SK-N-MC (cell line): ENCODE measurements at regions not wholly inside any gene's neighbourhood (a gene's known extent, or its start where the extent isn't known, plus 50 kb on each side); places are given as distances from the start of the nearest gene placed in this dataset.
"Not testable (repeated sequence)": the region's sequence is repeated elsewhere in the genome, so short reads cannot be mapped to it uniquely, and the experiment has no call there.

Source experiments
- DNase-seq: peaks from one replicate; pipeline ENCODE4 v3.0.0-alpha.2; 2011; ENCODE audit warnings: low read depth, low spot score
- H3K27ac ChIP-seq: fragments of 200-600 bp; sonication (generic); 2 replicates; pipeline ENCODE4 v1.5.1; 2016; ENCODE audit warnings: mixed run types
- H3K36me3 ChIP-seq: fragments of 200-600 bp; sonication (generic); 2 replicates; pipeline ENCODE4 v1.6.1; 2017; ENCODE audit warnings: antibody characterized with exemption, low read length, mixed read lengths; ENCODE audit not compliant: insufficient read depth
- H3K4me3 ChIP-seq: fragments of 200-600 bp; sonication (generic); 2 replicates; pipeline ENCODE4 v1.5.1; 2016
- H3K9ac ChIP-seq: fragments of 200-600 bp; sonication (generic); 2 replicates; pipeline ENCODE4 v1.8.0; 2017; ENCODE audit warnings: mixed run types, mixed read lengths; ENCODE audit not compliant: insufficient read length
- H3K9me3 ChIP-seq: fragments of 200-600 bp; sonication (generic); 2 replicates; pipeline ENCODE4 v1.6.1; 2017; ENCODE audit warnings: low read depth, mild to moderate bottlenecking, antibody characterized with exemption, low read length, moderate library complexity, mixed read lengths
- EZH2 ChIP-seq: fragments of 200-600 bp; sonication (generic); IDR thresholded peaks from one replicate; pipeline ENCODE4 v1.6.1; 2017; ENCODE audit warnings: antibody characterized with exemption
- FOXP2 ChIP-seq: optimal IDR thresholded peaks from 2 replicates; pipeline ENCODE3; 2011; ENCODE audit warnings: mild to moderate bottlenecking, moderate library complexity; ENCODE audit not compliant: insufficient read depth; ENCODE audit errors: extremely low read length, control extremely low read depth
- POLR2AphosphoS5 ChIP-seq: IDR thresholded peaks from 2 replicates; pipeline ENCODE4 v1.6.1; 2012; ENCODE audit warnings: mild to moderate bottlenecking, low read depth, low read length, borderline replicate concordance

- no peak overlapping the region for H3K9ac ChIP-seq
- H3K9me3 ChIP-seq = no peaks in the 10 kb centered on the region
- no peak overlapping the region for H3K4me3 ChIP-seq
- no peak for DNase-seq
- H3K36me3 ChIP-seq = no peaks in the 10 kb centered on the region
- H3K27ac ChIP-seq = no peak overlapping the region
- TF ChIP-seq EZH2 = no peak
- TF ChIP-seq POLR2AphosphoS5 = no peak
- TF ChIP-seq FOXP2 = no peak
These were observed 268.3 kb downstream of the RPAP3 start for GRCh38 chr12:47437570-47437969.

- Histone ChIP-seq H3K36me3 (no peaks in the 10 kb centered on the region), H3K27ac (no peak overlapping the region), H3K4me3 (no peak overlapping the region), H3K9me3 (no peaks in the 10 kb centered on the region), H3K9ac (no peak overlapping the region)
- no peak for TF ChIP-seq POLR2AphosphoS5
- TF ChIP-seq FOXP2 = no peak
- TF ChIP-seq EZH2 = no peak
- DNase-seq = no peak
These were observed 272.0 kb downstream of the RPAP3 start for GRCh38 chr12:47433876-47434275.

- not testable (repeated sequence) for H3K9me3 ChIP-seq, H3K36me3 ChIP-seq, H3K4me3 ChIP-seq, DNase-seq, H3K27ac ChIP-seq, H3K9ac ChIP-seq
These were observed 279.0 kb downstream of the RPAP3 start for GRCh38 chr12:47426678-47427309.

GRCh38 chr12:47422611-47423010, 283.2 kb downstream of the RPAP3 start:
- Histone ChIP-seq H3K9me3 (no peaks in the 10 kb centered on the region), H3K36me3 (no peaks in the 10 kb centered on the region), H3K4me3 (no peak overlapping the region), H3K9ac (no peak overlapping the region), H3K27ac (no peak overlapping the region)
- no peak for DNase-seq
- no peak for TF ChIP-seq EZH2
- TF ChIP-seq FOXP2 = no peak
- TF ChIP-seq POLR2AphosphoS5 = no peak

GRCh38 chr12:47419497-47419896, 286.3 kb downstream of the RPAP3 start:
- Histone ChIP-seq H3K27ac (no peak overlapping the region), H3K36me3 (no peaks in the 10 kb centered on the region), H3K9me3 (no peaks in the 10 kb centered on the region), H3K9ac (no peak overlapping the region), H3K4me3 (no peak overlapping the region)
- TF ChIP-seq EZH2 = no peak
- no peak for TF ChIP-seq FOXP2
- no peak for TF ChIP-seq POLR2AphosphoS5
- DNase-seq = no peak

GRCh38 chr12:47417955-47418354, 287.9 kb downstream of the RPAP3 start:
- no peak for TF ChIP-seq FOXP2
- no peak for TF ChIP-seq EZH2
- no peak for TF ChIP-seq POLR2AphosphoS5
- Histone ChIP-seq H3K9me3 (no peaks in the 10 kb centered on the region), H3K4me3 (no peak overlapping the region), H3K27ac (no peak overlapping the region), H3K36me3 (no peaks in the 10 kb centered on the region), H3K9ac (no peak overlapping the region)
- no peak for DNase-seq

GRCh38 chr12:47417121-47417520, 288.7 kb downstream of the RPAP3 start:
- TF ChIP-seq EZH2 = no peak
- TF ChIP-seq FOXP2 = no peak
- TF ChIP-seq POLR2AphosphoS5 = no peak

GRCh38 chr12:47415054-47415453, 290.8 kb downstream of the RPAP3 start:
- Histone ChIP-seq H3K9me3 (no peaks in the 10 kb centered on the region), H3K4me3 (no peak overlapping the region), H3K36me3 (no peaks in the 10 kb centered on the region), H3K9ac (no peak overlapping the region), H3K27ac (no peak overlapping the region)
- TF ChIP-seq EZH2 (no peak), FOXP2 (no peak), POLR2AphosphoS5 (no peak)
- no peak for DNase-seq

More at GRCh38 chr12:47417121-47417520, 288.7 kb downstream of the RPAP3 start:
- Histone ChIP-seq H3K9ac (no peak overlapping the region), H3K4me3 (no peak overlapping the region), H3K9me3 (no peaks in the 10 kb centered on the region), H3K27ac (no peak overlapping the region), H3K36me3 (no peaks in the 10 kb centered on the region)
- DNase-seq = no peak

GRCh38 chr12:47414511-47414910, 291.3 kb downstream of the RPAP3 start:
- Histone ChIP-seq H3K9me3 (no peaks in the 10 kb centered on the region), H3K9ac (no peak overlapping the region), H3K4me3 (no peak overlapping the region), H3K36me3 (no peaks in the 10 kb centered on the region), H3K27ac (no peak overlapping the region)
- no peak for TF ChIP-seq FOXP2
- TF ChIP-seq EZH2 = no peak
- TF ChIP-seq POLR2AphosphoS5 = no peak
- DNase-seq = no peak

- TF ChIP-seq EZH2 (no peak), POLR2AphosphoS5 (no peak), FOXP2 (no peak)
- H3K9me3 ChIP-seq = no peaks in the 10 kb centered on the region
- DNase-seq = no peak
- H3K4me3 ChIP-seq = no peak overlapping the region
- no peak overlapping the region for H3K9ac ChIP-seq
- no peak overlapping the region for H3K27ac ChIP-seq
- H3K36me3 ChIP-seq = no peaks in the 10 kb centered on the region
These were observed 292.0 kb downstream of the RPAP3 start for GRCh38 chr12:47413806-47414205.
